OCI-LY1 (cell line): ENCODE measurements at regions not wholly inside any gene's neighbourhood (a gene's known extent, or its start where the extent isn't known, plus 50 kb on each side); places are given as distances from the start of the nearest gene placed in this dataset.

ENCODE experiments used
- H2AFZ ChIP-seq: fragments of 200-600 bp; sonication (generic), shearing (Covaris generic); 2 replicates; pipeline ENCODE4 v1.6.0; 2014; ENCODE audit warnings: antibody characterized with exemption, mild to moderate bottlenecking, low read length
- H3F3A ChIP-seq: fragments of 200-600 bp; sonication (generic), shearing (Covaris generic); 2 replicates; pipeline ENCODE4 v1.6.0; 2014; ENCODE audit warnings: mild to moderate bottlenecking, antibody characterized with exemption, low read length, moderate library complexity; ENCODE audit not compliant: insufficient read depth
- H3K27ac ChIP-seq: fragments of 200-600 bp; sonication (generic); 2 replicates; pipeline ENCODE4 v1.5.1; 2014; ENCODE audit warnings: low read length, mixed run types, mild to moderate bottlenecking, low read depth; ENCODE audit not compliant: poor library complexity, severe bottlenecking
- H3K27me3 ChIP-seq: fragments of 200-600 bp; sonication (generic); 2 replicates; pipeline ENCODE4 v1.6.0; 2014; ENCODE audit warnings: antibody characterized with exemption, mild to moderate bottlenecking, low read length, moderate library complexity; ENCODE audit not compliant: insufficient read depth
- H3K36me3 ChIP-seq: fragments of 200-600 bp; sonication (generic); 2 replicates; pipeline ENCODE4 v1.6.1; 2014; ENCODE audit warnings: mild to moderate bottlenecking, antibody characterized with exemption, low read length, moderate library complexity, mixed read lengths; ENCODE audit not compliant: insufficient read depth
- H3K4me1 ChIP-seq: fragments of 200-600 bp; sonication (generic); 2 replicates; pipeline ENCODE4 v1.5.1; 2014; ENCODE audit warnings: mild to moderate bottlenecking, low read length, moderate library complexity; ENCODE audit not compliant: insufficient read depth, severe bottlenecking
- H3K4me2 ChIP-seq: fragments of 200-600 bp; sonication (generic), shearing (Covaris generic); 2 replicates; pipeline ENCODE4 v1.6.1; 2014; ENCODE audit warnings: low read length
- H3K4me3 ChIP-seq: fragments of 200-600 bp; sonication (generic); 2 replicates; pipeline ENCODE4 v1.5.1; 2014; ENCODE audit warnings: low read length, low read depth, mild to moderate bottlenecking, mixed read lengths; ENCODE audit not compliant: poor library complexity, severe bottlenecking
- H3K79me2 ChIP-seq: fragments of 200-600 bp; shearing (Covaris generic); 2 replicates; pipeline ENCODE4 v1.6.1; 2016; ENCODE audit warnings: mixed run types, low read length, mixed read lengths; ENCODE audit not compliant: insufficient read depth
- H3K9ac ChIP-seq: fragments of 200-600 bp; sonication (generic), shearing (Covaris generic); 2 replicates; pipeline ENCODE4 v1.6.1; 2014; ENCODE audit warnings: mild to moderate bottlenecking, low read length, mixed read lengths
- H3K9me2 ChIP-seq: fragments of 200-600 bp; sonication (generic), shearing (Covaris generic); 2 replicates; pipeline ENCODE4 v1.6.1; 2014; ENCODE audit warnings: low read depth, mild to moderate bottlenecking, low read length, mixed read lengths
- H3K9me3 ChIP-seq: fragments of 200-600 bp; shearing (Covaris generic); 2 replicates; pipeline ENCODE4 v1.6.1; 2014; ENCODE audit warnings: low read length, mixed read lengths
- H4K20me1 ChIP-seq: fragments of 200-600 bp; sonication (generic), shearing (Covaris generic); 2 replicates; pipeline ENCODE4 v1.6.0; 2016; ENCODE audit warnings: mild to moderate bottlenecking, low read length; ENCODE audit not compliant: insufficient read depth
- EZH2 ChIP-seq: fragments of 200-600 bp; sonication (generic), shearing (Covaris generic); IDR thresholded peaks from 2 replicates; pipeline ENCODE4 v1.8.0; 2017; ENCODE audit warnings: borderline replicate concordance, mixed run types, mild to moderate bottlenecking, antibody characterized with exemption, low read length, moderate library complexity, mixed read lengths
- TF ChIP-seq, protein P1 (sequence below): fragments of 200-600 bp; sonication (generic), shearing (Covaris generic); IDR thresholded peaks from 2 replicates; pipeline ENCODE4 v1.5.1; 2017; ENCODE audit warnings: mild to moderate bottlenecking, antibody characterized with exemption, low read length, moderate library complexity, mixed read lengths

DNA sequence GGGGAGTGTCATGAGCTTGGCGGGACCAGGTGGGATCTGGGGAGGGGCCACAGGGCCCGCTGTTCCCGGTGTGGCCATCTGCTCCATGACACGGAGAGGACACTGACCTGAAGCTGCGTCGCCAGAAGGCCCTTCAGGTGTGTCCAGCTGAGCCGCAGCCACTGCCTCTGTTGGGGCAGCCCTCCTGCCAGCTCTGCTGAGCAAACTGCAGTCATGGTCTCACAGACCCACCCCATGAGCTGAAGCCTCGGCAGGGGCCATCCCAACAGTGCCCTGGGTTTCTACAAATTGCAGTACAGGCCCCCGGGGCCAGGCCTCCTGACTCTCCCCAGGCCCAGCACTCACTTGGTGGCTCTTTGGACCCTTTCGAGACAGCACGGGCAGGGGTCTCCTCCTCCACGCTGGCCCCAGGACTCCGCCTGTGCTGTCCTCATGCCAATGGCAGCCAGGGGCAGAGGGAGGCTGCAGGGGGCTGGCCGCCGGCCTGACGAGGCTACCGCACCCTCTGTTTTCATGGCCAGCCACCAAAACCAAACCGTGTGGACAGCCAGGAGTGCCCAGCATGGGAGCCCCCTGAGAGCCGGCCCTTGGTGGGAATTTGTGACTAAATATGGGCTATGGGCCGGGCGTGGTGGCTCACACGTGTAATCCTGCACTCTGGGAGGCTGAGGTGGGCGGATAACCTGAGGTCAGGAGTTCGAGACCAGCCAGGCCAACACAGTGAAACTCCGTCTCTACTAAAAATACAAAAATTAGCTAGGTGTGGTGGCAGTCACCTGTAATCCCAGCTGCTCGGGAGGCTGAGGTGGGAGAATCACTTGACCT, 175.2 kb upstream of the SALL3 start:
- H2AFZ ChIP-seq: no peak overlapping the region
- TF ChIP-seq, protein P1, sequence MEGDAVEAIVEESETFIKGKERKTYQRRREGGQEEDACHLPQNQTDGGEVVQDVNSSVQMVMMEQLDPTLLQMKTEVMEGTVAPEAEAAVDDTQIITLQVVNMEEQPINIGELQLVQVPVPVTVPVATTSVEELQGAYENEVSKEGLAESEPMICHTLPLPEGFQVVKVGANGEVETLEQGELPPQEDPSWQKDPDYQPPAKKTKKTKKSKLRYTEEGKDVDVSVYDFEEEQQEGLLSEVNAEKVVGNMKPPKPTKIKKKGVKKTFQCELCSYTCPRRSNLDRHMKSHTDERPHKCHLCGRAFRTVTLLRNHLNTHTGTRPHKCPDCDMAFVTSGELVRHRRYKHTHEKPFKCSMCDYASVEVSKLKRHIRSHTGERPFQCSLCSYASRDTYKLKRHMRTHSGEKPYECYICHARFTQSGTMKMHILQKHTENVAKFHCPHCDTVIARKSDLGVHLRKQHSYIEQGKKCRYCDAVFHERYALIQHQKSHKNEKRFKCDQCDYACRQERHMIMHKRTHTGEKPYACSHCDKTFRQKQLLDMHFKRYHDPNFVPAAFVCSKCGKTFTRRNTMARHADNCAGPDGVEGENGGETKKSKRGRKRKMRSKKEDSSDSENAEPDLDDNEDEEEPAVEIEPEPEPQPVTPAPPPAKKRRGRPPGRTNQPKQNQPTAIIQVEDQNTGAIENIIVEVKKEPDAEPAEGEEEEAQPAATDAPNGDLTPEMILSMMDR: no peak
- no peak for TF ChIP-seq EZH2
- no peak overlapping the region for H3K4me2 ChIP-seq
- no peak overlapping the region for H3K4me3 ChIP-seq
- no peak overlapping the region for H3K27ac ChIP-seq
- no peaks in the 10 kb centered on the region for H3K4me1 ChIP-seq
- no peaks in the 10 kb centered on the region for H3K27me3 ChIP-seq
- H3K79me2 ChIP-seq: no peaks in the 10 kb centered on the region
- no peak overlapping the region for H3K9ac ChIP-seq
- H3K9me3 ChIP-seq: no peaks in the 10 kb centered on the region
- no peaks in the 10 kb centered on the region for H3F3A ChIP-seq
- H3K9me2 ChIP-seq: no peaks in the 10 kb centered on the region
- H3K36me3 ChIP-seq: no peaks in the 10 kb centered on the region
- no peaks in the 10 kb centered on the region for H4K20me1 ChIP-seq

DNA sequence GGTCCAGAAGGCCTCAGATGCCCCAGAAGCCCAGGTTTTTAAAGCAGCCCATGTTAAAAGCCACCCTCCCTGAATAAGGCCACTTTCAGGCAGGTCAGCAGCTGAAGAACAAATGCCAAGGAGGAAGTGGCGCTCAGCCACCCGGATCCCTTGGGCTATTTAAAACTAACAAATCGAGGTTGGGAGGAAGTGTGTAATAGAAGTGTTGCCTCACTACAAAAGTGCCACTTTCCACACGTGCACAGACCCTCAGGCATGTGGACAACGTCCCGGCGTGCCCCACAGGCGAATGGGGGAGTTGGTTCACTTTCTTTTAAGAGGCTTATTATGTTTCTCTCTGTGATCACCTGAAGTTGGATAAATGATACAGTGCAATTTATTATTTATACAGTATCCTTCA, 173.8 kb upstream of the SALL3 start:
- Histone ChIP-seq H3K27me3 (no peaks in the 10 kb centered on the region), H3K9me2 (no peaks in the 10 kb centered on the region), H3K4me3 (no peak overlapping the region), H3K9me3 (no peaks in the 10 kb centered on the region), H3K4me1 (no peaks in the 10 kb centered on the region), H3F3A (no peaks in the 10 kb centered on the region), H3K79me2 (no peaks in the 10 kb centered on the region), H3K36me3 (no peaks in the 10 kb centered on the region), H4K20me1 (no peaks in the 10 kb centered on the region), H3K27ac (no peak overlapping the region), H3K4me2 (no peak overlapping the region), H3K9ac (no peak overlapping the region), H2AFZ (no peak overlapping the region)
- no peak for TF ChIP-seq EZH2
- TF ChIP-seq, protein P1: no peak

DNA sequence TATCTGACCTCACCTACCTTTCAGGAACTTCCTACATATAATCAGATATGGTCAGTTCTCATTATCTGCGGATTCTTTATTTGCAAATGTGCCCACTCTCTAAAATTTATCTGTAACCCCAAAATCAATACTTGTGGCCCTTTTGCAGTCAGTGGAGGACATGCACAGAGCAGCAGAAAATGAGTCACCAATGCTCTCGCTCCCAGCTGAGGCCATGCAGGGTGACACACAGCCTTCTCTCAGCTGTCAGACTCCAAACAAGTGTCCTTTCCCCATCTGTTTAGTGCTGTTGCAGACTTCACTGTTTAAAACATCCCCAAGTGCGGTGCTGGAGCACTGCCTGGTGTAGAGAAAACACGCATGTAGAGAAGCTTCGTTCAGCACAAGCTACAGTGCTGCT, 171.9 kb upstream of the SALL3 start:
- Histone ChIP-seq H3K4me3 (no peak overlapping the region), H3K4me2 (no peak overlapping the region), H3F3A (no peaks in the 10 kb centered on the region), H3K27me3 (no peaks in the 10 kb centered on the region), H4K20me1 (no peaks in the 10 kb centered on the region), H3K9me3 (no peaks in the 10 kb centered on the region), H3K9ac (no peak overlapping the region), H3K79me2 (no peaks in the 10 kb centered on the region), H3K9me2 (no peaks in the 10 kb centered on the region), H3K4me1 (no peaks in the 10 kb centered on the region), H3K36me3 (no peaks in the 10 kb centered on the region), H3K27ac (no peak overlapping the region), H2AFZ (no peak overlapping the region)
- no peak for TF ChIP-seq EZH2
- TF ChIP-seq, protein P1: no peak
